WERI-Rb-1 (cell line): ENCODE measurements at regions not wholly inside any gene's neighbourhood (a gene's known extent, or its start where the extent isn't known, plus 50 kb on each side); places are given as distances from the start of the nearest gene placed in this dataset.

Experiments used
- DNase-seq: peaks from one replicate; pipeline ENCODE4 v3.0.0-alpha.2; 2020
- H3K27ac ChIP-seq: fragments of 250-450 bp; sonication (Bioruptor Pico); 2 replicates; pipeline ENCODE4 v1.5.1; 2020; ENCODE audit warnings: mild to moderate bottlenecking, moderate library complexity
- H3K27me3 ChIP-seq: fragments of 250-450 bp; sonication (Bioruptor Pico); 2 replicates; pipeline ENCODE4 v1.5.1; 2021; ENCODE audit warnings: mild to moderate bottlenecking, low read depth, moderate library complexity; ENCODE audit not compliant: insufficient read depth, severe bottlenecking
- H3K36me3 ChIP-seq: fragments of 250-450 bp; sonication (Bioruptor Pico); 2 replicates; pipeline ENCODE4 v1.5.1; 2020; ENCODE audit warnings: mild to moderate bottlenecking, moderate library complexity
- H3K4me3 ChIP-seq: 2 replicates; pipeline ENCODE4 v1.5.1; 2011; ENCODE audit warnings: low read depth, mild to moderate bottlenecking, control low read depth, low read length
- H3K9me3 ChIP-seq: fragments of 250-450 bp; sonication (Bioruptor Pico); 2 replicates; pipeline ENCODE4 v1.5.1; 2021; ENCODE audit warnings: mild to moderate bottlenecking, moderate library complexity; ENCODE audit not compliant: severe bottlenecking
- TF ChIP-seq, protein P1 (sequence below): IDR thresholded peaks from 2 replicates; pipeline ENCODE4 v1.5.1; 2011; ENCODE audit warnings: low read depth, mild to moderate bottlenecking, control low read depth, inconsistent platforms, low read length

DNA sequence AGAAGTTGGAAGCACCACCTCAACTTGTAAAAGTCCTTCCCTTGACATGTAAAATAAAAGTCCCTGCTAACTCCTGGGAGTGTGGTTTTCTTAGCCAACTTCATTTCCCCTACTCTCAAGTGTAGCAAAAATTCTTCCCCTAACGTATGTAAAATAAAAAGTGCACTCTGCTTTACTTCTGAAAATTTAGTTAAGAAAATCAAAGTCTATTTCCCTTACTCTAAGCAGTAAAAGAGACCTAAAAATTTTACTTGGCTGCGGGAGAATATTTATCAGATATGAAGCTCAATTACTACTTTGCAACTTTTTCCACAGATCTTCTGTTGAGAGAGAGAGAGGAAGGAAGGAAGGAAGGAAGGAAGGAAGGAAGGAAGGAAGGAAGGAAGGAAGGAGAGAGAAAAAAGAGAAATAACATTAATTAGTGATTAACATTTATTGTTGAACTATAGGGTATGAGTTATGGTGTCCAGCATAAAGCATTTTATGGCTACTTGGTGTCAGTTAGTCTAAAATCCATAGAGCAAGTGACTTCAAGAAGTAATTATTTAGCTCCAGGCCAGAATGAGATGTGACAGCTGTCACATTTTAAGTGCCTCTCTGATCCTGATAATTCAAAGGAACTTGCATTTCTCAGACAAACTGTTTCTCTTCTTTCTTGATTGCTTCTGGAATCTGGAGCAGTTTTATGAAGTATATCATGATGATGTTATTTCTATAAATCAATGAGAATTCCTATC, 210.3 kb downstream of the TMX3 start:
- TF ChIP-seq, protein P1, sequence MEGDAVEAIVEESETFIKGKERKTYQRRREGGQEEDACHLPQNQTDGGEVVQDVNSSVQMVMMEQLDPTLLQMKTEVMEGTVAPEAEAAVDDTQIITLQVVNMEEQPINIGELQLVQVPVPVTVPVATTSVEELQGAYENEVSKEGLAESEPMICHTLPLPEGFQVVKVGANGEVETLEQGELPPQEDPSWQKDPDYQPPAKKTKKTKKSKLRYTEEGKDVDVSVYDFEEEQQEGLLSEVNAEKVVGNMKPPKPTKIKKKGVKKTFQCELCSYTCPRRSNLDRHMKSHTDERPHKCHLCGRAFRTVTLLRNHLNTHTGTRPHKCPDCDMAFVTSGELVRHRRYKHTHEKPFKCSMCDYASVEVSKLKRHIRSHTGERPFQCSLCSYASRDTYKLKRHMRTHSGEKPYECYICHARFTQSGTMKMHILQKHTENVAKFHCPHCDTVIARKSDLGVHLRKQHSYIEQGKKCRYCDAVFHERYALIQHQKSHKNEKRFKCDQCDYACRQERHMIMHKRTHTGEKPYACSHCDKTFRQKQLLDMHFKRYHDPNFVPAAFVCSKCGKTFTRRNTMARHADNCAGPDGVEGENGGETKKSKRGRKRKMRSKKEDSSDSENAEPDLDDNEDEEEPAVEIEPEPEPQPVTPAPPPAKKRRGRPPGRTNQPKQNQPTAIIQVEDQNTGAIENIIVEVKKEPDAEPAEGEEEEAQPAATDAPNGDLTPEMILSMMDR, result no peak
- Histone ChIP-seq H3K27me3 (no peaks in the 10 kb centered on the region), H3K36me3 (no peaks in the 10 kb centered on the region), H3K4me3 (no peak overlapping the region), H3K9me3 (no peaks in the 10 kb centered on the region), H3K27ac (no peak overlapping the region)
- no peak for DNase-seq

DNA sequence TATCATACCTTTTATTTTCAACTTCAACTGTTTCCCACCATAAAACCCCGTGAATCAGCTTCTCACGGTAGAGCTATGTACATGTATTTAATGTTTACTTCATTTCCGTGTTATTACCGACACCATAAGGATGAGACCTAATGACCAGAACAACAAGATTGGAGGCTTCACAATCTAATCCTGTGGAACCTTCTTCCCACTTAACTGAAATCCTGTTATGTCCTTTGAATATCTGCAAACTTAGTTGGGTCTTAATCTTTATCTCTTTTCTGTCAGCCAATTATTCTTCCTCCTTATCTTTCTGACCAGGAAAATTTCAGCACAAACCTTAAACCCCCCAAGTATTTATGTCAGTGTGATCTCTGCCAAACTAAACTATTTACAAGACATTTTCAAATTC, 214.4 kb downstream of the TMX3 start:
- no peaks in the 10 kb centered on the region for H3K9me3 ChIP-seq
- no peaks in the 10 kb centered on the region for H3K27me3 ChIP-seq
- no peak overlapping the region for H3K4me3 ChIP-seq
- no peaks in the 10 kb centered on the region for H3K36me3 ChIP-seq
- no peak overlapping the region for H3K27ac ChIP-seq
- DNase-seq, result no peak
- TF ChIP-seq, protein P1, result no peak

GRCh38 chr18:68499141-68499540, 215.8 kb downstream of the TMX3 start:
- Histone ChIP-seq H3K36me3 (no peaks in the 10 kb centered on the region), H3K9me3 (no peaks in the 10 kb centered on the region), H3K27ac (no peak overlapping the region), H3K4me3 (no peak overlapping the region), H3K27me3 (no peaks in the 10 kb centered on the region)
- TF ChIP-seq, protein P1, result no peak
- DNase-seq, result no peak

DNA sequence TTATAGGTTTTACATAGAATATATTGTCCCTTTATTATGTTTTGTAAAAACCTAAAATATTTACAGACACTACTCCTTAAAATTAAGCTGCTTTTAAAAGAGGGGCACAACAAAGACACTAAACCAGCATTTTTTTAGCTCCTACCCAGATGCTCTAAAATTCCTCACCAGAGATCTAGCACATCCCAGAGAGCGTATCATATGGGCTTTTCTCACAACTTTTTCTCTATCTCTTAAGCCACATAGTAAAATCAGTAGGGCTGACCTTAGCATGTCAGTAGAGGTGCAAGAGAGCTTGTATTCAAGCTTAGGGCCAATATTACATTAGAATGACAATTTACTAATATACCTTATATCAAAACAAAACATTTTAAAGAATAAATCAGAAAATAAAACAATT, 216.3 kb downstream of the TMX3 start:
- H3K9me3 ChIP-seq, result no peaks in the 10 kb centered on the region
- H3K36me3 ChIP-seq, result no peaks in the 10 kb centered on the region
- no peak overlapping the region for H3K27ac ChIP-seq
- DNase-seq, result no peak
- no peaks in the 10 kb centered on the region for H3K27me3 ChIP-seq
- H3K4me3 ChIP-seq, result no peak overlapping the region
- TF ChIP-seq, protein P1, result no peak

GRCh38 chr18:68498185-68498584, 216.7 kb downstream of the TMX3 start:
- Histone ChIP-seq H3K27ac (no peak overlapping the region), H3K36me3 (no peaks in the 10 kb centered on the region), H3K4me3 (no peak overlapping the region), H3K9me3 (no peaks in the 10 kb centered on the region), H3K27me3 (no peaks in the 10 kb centered on the region)
- TF ChIP-seq, protein P1, result no peak
- DNase-seq, result no peak
